ENCODE measurements at regions not wholly inside any gene's neighbourhood (a gene's known extent, or its start where the extent isn't known, plus 50 kb on each side); places are given as distances from the start of the nearest gene placed in this dataset.
"Not testable (repeated sequence)": the region's sequence is repeated elsewhere in the genome, so short reads cannot be mapped to it uniquely, and the experiment has no call there.

GRCh38 chr14:80024417-80024816 is 186.9 kb downstream of the DIO2 start:
- no peak overlapping the region for H3K4me2 ChIP-seq (ENCODE audit: low read length)
- no peak overlapping the region for H3K27ac ChIP-seq (ENCODE audit: low read length)
- H3K36me3 ChIP-seq (ENCODE audit: insufficient read depth, low read length) = no peaks in the 10 kb centered on the region
- H2AFZ ChIP-seq (ENCODE audit: low read depth, low read length) = no peak overlapping the region
- no peak for TF ChIP-seq REST (IDR thresholded peaks at IDR 0.05; ENCODE audit: borderline replicate concordance)
- TF ChIP-seq TAF1 (IDR thresholded peaks at IDR 0.05; ENCODE audit: low read depth) = no peak
- no peaks in the 10 kb centered on the region for H3F3A ChIP-seq (ENCODE audit: insufficient read depth, low read length, poor library complexity, severe bottlenecking)
- no peak overlapping the region for H3K4me3 ChIP-seq (ENCODE audit: low read length)
- H3K9me3 ChIP-seq (ENCODE audit: low read length) = no peaks in the 10 kb centered on the region
- no peaks in the 10 kb centered on the region for H3K79me2 ChIP-seq (replicated peaks; ENCODE audit: insufficient read depth, low read length)
- H3K9ac ChIP-seq (ENCODE audit: low read length) = no peak overlapping the region
- no peaks in the 10 kb centered on the region for H3K27me3 ChIP-seq (ENCODE audit: insufficient read depth, low read depth, low read length)
- H4K20me1 ChIP-seq (ENCODE audit: insufficient read depth) = no peaks in the 10 kb centered on the region
- no peaks in the 10 kb centered on the region for H3K9me2 ChIP-seq (ENCODE audit: insufficient read depth, low read length)

GRCh38 chr14:80018476-80018875 is 192.8 kb downstream of the DIO2 start:
- not testable (repeated sequence) for H3K27ac ChIP-seq (ENCODE audit: low read length); H3K79me2 ChIP-seq (replicated peaks; ENCODE audit: insufficient read depth, low read length); H3K36me3 ChIP-seq (ENCODE audit: insufficient read depth, low read length); H2AFZ ChIP-seq (ENCODE audit: low read depth, low read length); H3K27me3 ChIP-seq (ENCODE audit: insufficient read depth, low read depth, low read length); H3F3A ChIP-seq (ENCODE audit: insufficient read depth, low read length, poor library complexity, severe bottlenecking); H3K9me3 ChIP-seq (ENCODE audit: low read length); H3K9ac ChIP-seq (ENCODE audit: low read length); H3K9me2 ChIP-seq (ENCODE audit: insufficient read depth, low read length); H4K20me1 ChIP-seq (ENCODE audit: insufficient read depth); H3K4me2 ChIP-seq (ENCODE audit: low read length); H3K4me3 ChIP-seq (ENCODE audit: low read length)

GRCh38 chr14:80017795-80018194 is 193.5 kb downstream of the DIO2 start:
- H3K9me2 ChIP-seq (ENCODE audit: insufficient read depth, low read length) = no peaks in the 10 kb centered on the region
- H3K4me3 ChIP-seq (ENCODE audit: low read length) = no peak overlapping the region
- no peaks in the 10 kb centered on the region for H4K20me1 ChIP-seq (ENCODE audit: insufficient read depth)
- TF ChIP-seq TAF1 (IDR thresholded peaks at IDR 0.05; ENCODE audit: low read depth) (no peak), EP300 (conservative IDR thresholded peaks at IDR 0.05; ENCODE audit: poor library complexity, severe bottlenecking) (peak; percentile 54), REST (IDR thresholded peaks at IDR 0.05; ENCODE audit: borderline replicate concordance) (no peak), CTCF (IDR thresholded peaks at IDR 0.05; ENCODE audit: poor library complexity, severe bottlenecking) (peak; percentile 9), EZH2 (IDR thresholded peaks at IDR 0.05; ENCODE audit: borderline replicate concordance, insufficient read depth, low read length, poor library complexity, severe bottlenecking) (no peak), SMC3 (conservative IDR thresholded peaks at IDR 0.05; ENCODE audit: poor library complexity) (no peak), MXI1 (conservative IDR thresholded peaks at IDR 0.05; ENCODE audit: poor library complexity, severe bottlenecking) (no peak), POLR2AphosphoS5 (IDR thresholded peaks at IDR 0.05) (no peak), RAD21 (conservative IDR thresholded peaks at IDR 0.05) (no peak)
- H3K9me3 ChIP-seq (ENCODE audit: low read length) = no peaks in the 10 kb centered on the region
- no peaks in the 10 kb centered on the region for H3K36me3 ChIP-seq (ENCODE audit: insufficient read depth, low read length)
- H3K79me2 ChIP-seq (replicated peaks; ENCODE audit: insufficient read depth, low read length) = no peaks in the 10 kb centered on the region
- H2AFZ ChIP-seq (ENCODE audit: low read depth, low read length) = no peak overlapping the region
- no peak overlapping the region for H3K27ac ChIP-seq (ENCODE audit: low read length)
- H3K4me2 ChIP-seq (ENCODE audit: low read length) = no peak overlapping the region
- H3K9ac ChIP-seq (ENCODE audit: low read length) = no peak overlapping the region
- H3F3A ChIP-seq (ENCODE audit: insufficient read depth, low read length, poor library complexity, severe bottlenecking) = no peaks in the 10 kb centered on the region
- no peaks in the 10 kb centered on the region for H3K27me3 ChIP-seq (ENCODE audit: insufficient read depth, low read depth, low read length)

- H3K4me2 ChIP-seq (ENCODE audit: low read length); H3K4me3 ChIP-seq (ENCODE audit: low read length); H3K27me3 ChIP-seq (ENCODE audit: insufficient read depth, low read depth, low read length); H3K27ac ChIP-seq (ENCODE audit: low read length); H2AFZ ChIP-seq (ENCODE audit: low read depth, low read length); H3K36me3 ChIP-seq (ENCODE audit: insufficient read depth, low read length); H3K79me2 ChIP-seq (replicated peaks; ENCODE audit: insufficient read depth, low read length); H4K20me1 ChIP-seq (ENCODE audit: insufficient read depth); H3K9ac ChIP-seq (ENCODE audit: low read length); H3K9me2 ChIP-seq (ENCODE audit: insufficient read depth, low read length); H3F3A ChIP-seq (ENCODE audit: insufficient read depth, low read length, poor library complexity, severe bottlenecking); H3K9me3 ChIP-seq (ENCODE audit: low read length): not testable (repeated sequence)
Observed at GRCh38 chr14:80010245-80010644, 201.1 kb downstream of the DIO2 start.

Data from neural cell (in vitro differentiated cells).